Trophoblast cell (in vitro differentiated cells and primary cell): ENCODE measurements at regions not wholly inside any gene's neighbourhood (a gene's known extent, or its start where the extent isn't known, plus 50 kb on each side); places are given as distances from the start of the nearest gene placed in this dataset.
"Not testable (repeated sequence)": the region's sequence is repeated elsewhere in the genome, so short reads cannot be mapped to it uniquely, and the experiment has no call there.

Experiments
- DNase-seq, 2 donors: peaks; one replicate each; pipeline ENCODE4 v3.0.0-alpha.2; 2016
- H2AFZ ChIP-seq: 2 replicates; pipeline ENCODE4 v1.6.1; 2013; ENCODE audit warnings: low read length, moderate library complexity, mild to moderate bottlenecking; ENCODE audit not compliant: insufficient read depth, poor library complexity
- H2AK5ac ChIP-seq: 2 replicates; pipeline ENCODE4 v1.6.1; 2013; ENCODE audit warnings: mild to moderate bottlenecking, low read length
- H2BK120ac ChIP-seq: 2 replicates; pipeline ENCODE4 v1.6.1; 2013; ENCODE audit warnings: low read length, mild to moderate bottlenecking, moderate library complexity; ENCODE audit not compliant: insufficient read depth, poor library complexity
- H2BK12ac ChIP-seq: 2 replicates; pipeline ENCODE4 v1.6.1; 2013; ENCODE audit warnings: mild to moderate bottlenecking, low read length, moderate library complexity
- H2BK5ac ChIP-seq: 2 replicates; pipeline ENCODE4 v1.6.1; 2013; ENCODE audit warnings: low read length, low read depth, moderate library complexity, mild to moderate bottlenecking; ENCODE audit not compliant: poor library complexity
- H3K14ac ChIP-seq: 2 replicates; pipeline ENCODE4 v1.6.1; 2013; ENCODE audit warnings: mild to moderate bottlenecking, low read length
- H3K18ac ChIP-seq: 2 replicates; pipeline ENCODE4 v1.6.1; 2013; ENCODE audit warnings: mild to moderate bottlenecking, low read length
- H3K23ac ChIP-seq: 2 replicates; pipeline ENCODE4 v1.6.1; 2013; ENCODE audit warnings: low read length
- H3K27ac ChIP-seq: 2 replicates; pipeline ENCODE4 v1.5.1; 2013; ENCODE audit warnings: low read depth, mild to moderate bottlenecking, inconsistent platforms, low read length, moderate library complexity
- H3K27me3 ChIP-seq: 2 replicates; pipeline ENCODE4 v1.6.1; 2013; ENCODE audit warnings: inconsistent platforms, mild to moderate bottlenecking, low read length, moderate library complexity; ENCODE audit not compliant: insufficient read depth
- H3K36me3 ChIP-seq, 2 experiments: 1 replicate in 1 of 2; 2 replicates in 1 of 2; pipeline ENCODE4 v1.6.1; 2013; ENCODE audit warnings: low read length in 2 of 2, mild to moderate bottlenecking in 2 of 2, moderate library complexity in 1 of 2; ENCODE audit not compliant: insufficient read depth in 2 of 2, control insufficient read depth in 1 of 2
- H3K4ac ChIP-seq: 2 replicates; pipeline ENCODE4 v1.6.1; 2013; ENCODE audit warnings: low read depth, mild to moderate bottlenecking, low read length, moderate library complexity
- H3K4me1 ChIP-seq, 2 experiments: 1 replicate in 1 of 2; 2 replicates in 1 of 2; pipeline ENCODE4 v1.6.1; 2013; ENCODE audit warnings: low read length in 2 of 2, mild to moderate bottlenecking in 2 of 2, moderate library complexity in 1 of 2; ENCODE audit not compliant: insufficient read depth in 2 of 2, control insufficient read depth in 1 of 2
- H3K4me2 ChIP-seq: 2 replicates; pipeline ENCODE4 v1.6.1; 2013; ENCODE audit warnings: inconsistent platforms, mild to moderate bottlenecking, low read length, moderate library complexity
- H3K4me3 ChIP-seq: 2 replicates; pipeline ENCODE4 v1.5.1; 2013; ENCODE audit warnings: mild to moderate bottlenecking, low read depth, low read length, inconsistent platforms
- H3K79me1 ChIP-seq: one replicate; pipeline ENCODE4 v1.6.1; 2013; ENCODE audit warnings: low read length
- H3K79me2 ChIP-seq: 2 replicates; pipeline ENCODE4 v1.6.1; 2013; ENCODE audit warnings: low read length, mild to moderate bottlenecking; ENCODE audit not compliant: control insufficient read depth, insufficient read depth, poor library complexity
- H3K9ac ChIP-seq: 2 replicates; pipeline ENCODE4 v1.6.1; 2013; ENCODE audit warnings: mild to moderate bottlenecking, low read length
- H3K9me3 ChIP-seq: 2 replicates; pipeline ENCODE4 v1.6.1; 2013; ENCODE audit warnings: low read depth, mild to moderate bottlenecking, control low read depth, inconsistent platforms, low read length; ENCODE audit not compliant: insufficient read depth
- H4K12ac ChIP-seq: 2 replicates; pipeline ENCODE4 v1.6.1; 2013; ENCODE audit warnings: low read depth, mild to moderate bottlenecking, low read length, moderate library complexity
- H4K8ac ChIP-seq: 2 replicates; pipeline ENCODE4 v1.6.1; 2013; ENCODE audit warnings: low read depth, mild to moderate bottlenecking, low read length, moderate library complexity
- H4K91ac ChIP-seq: one replicate; pipeline ENCODE4 v1.6.1; 2013; ENCODE audit warnings: low read depth, mild to moderate bottlenecking, low read length, moderate library complexity
- WGBS: extraction: QIAGEN DNeasy Blood & Tissue Kit; methylation state at CpG from one replicate; pipeline ENCODE4 v1.1.7; 2013; ENCODE audit warnings: missing lambda C conversion rate; ENCODE audit not compliant: insufficient read length, insufficient coverage; ENCODE audit errors: extremely low coverage; 5-methylcytosine and 5-hydroxymethylcytosine counted together

GRCh38 chr21:10125616-10126015, 395.8 kb upstream of the TPTE start:
- H3K4me1 ChIP-seq, H3K27ac ChIP-seq, H3K4ac ChIP-seq, H3K9ac ChIP-seq, H2BK5ac ChIP-seq, H3K23ac ChIP-seq, H3K14ac ChIP-seq, H3K36me3 ChIP-seq, H3K79me2 ChIP-seq, DNase-seq, H3K4me3 ChIP-seq, H2BK120ac ChIP-seq, H2AK5ac ChIP-seq, H4K91ac ChIP-seq, H4K8ac ChIP-seq, H4K12ac ChIP-seq, H3K18ac ChIP-seq, H3K79me1 ChIP-seq, H2BK12ac ChIP-seq, H3K9me3 ChIP-seq, H3K4me2 ChIP-seq, H2AFZ ChIP-seq, H3K27me3 ChIP-seq: not testable (repeated sequence)
- WGBS, result no CpG with 5 or more reads among the region's 17 CpGs

DNA sequence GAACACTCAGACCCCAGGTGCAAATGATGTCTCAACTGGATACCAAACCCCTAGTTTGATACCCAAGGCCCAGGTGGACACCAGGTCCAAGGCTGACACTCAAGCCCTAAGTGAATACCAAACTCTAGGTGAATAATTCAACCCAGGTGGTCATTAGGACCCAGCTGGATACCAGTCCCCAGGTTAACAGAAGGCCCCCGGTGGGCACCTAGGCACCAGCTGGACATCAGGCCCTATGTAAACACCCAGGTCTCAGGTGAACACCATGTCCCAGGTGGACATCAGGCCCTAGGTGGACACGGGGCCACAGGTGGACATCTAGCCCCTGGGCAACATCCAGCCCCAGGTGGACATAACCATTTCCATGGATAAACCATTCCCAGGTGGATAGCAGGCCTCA, 387.3 kb upstream of the TPTE start:
- not testable (repeated sequence) for H3K9ac ChIP-seq, H3K4me3 ChIP-seq, H3K18ac ChIP-seq, H3K4me2 ChIP-seq, H3K14ac ChIP-seq, H4K8ac ChIP-seq, H3K79me1 ChIP-seq, DNase-seq, H2AK5ac ChIP-seq, H2BK5ac ChIP-seq, H3K4me1 ChIP-seq, H3K27me3 ChIP-seq, H2AFZ ChIP-seq, H2BK120ac ChIP-seq, H2BK12ac ChIP-seq, H3K79me2 ChIP-seq, H3K4ac ChIP-seq, H4K91ac ChIP-seq, H3K36me3 ChIP-seq, H3K27ac ChIP-seq, H3K23ac ChIP-seq, H4K12ac ChIP-seq, H3K9me3 ChIP-seq
- no CpG with 5 or more reads among the region's 2 CpGs for WGBS

DNA sequence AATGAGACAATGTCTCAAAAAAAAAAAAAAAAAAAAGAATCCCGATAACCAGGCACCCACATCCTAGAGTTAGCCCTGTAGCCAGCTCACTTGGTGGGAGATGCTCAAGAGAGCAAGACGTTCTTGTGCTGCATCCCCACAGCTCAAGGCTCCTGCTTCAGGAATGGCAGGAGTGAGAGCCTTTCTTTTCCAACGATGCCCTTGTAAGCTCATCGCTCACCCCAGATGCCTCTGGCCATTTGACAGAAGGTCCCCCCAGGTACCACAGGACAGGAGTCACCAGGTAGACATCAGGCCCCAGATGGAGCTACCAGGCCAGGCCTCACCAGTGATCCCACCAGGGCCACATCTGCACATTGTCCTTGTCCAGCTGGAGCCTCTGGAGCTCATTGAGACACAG, 385.5 kb upstream of the TPTE start:
- not testable (repeated sequence) for H3K9ac ChIP-seq, H2BK12ac ChIP-seq, H3K4me1 ChIP-seq, H3K4me3 ChIP-seq, H2AK5ac ChIP-seq, H2BK5ac ChIP-seq, H3K27me3 ChIP-seq, H3K36me3 ChIP-seq, H3K4me2 ChIP-seq, H3K23ac ChIP-seq, H4K91ac ChIP-seq, H3K27ac ChIP-seq, H2AFZ ChIP-seq, H3K9me3 ChIP-seq, H4K8ac ChIP-seq, H3K79me1 ChIP-seq, H3K14ac ChIP-seq, H4K12ac ChIP-seq, H3K79me2 ChIP-seq, H3K18ac ChIP-seq, DNase-seq, H3K4ac ChIP-seq, H2BK120ac ChIP-seq
- WGBS, result no CpG with 5 or more reads among the region's 4 CpGs

DNA sequence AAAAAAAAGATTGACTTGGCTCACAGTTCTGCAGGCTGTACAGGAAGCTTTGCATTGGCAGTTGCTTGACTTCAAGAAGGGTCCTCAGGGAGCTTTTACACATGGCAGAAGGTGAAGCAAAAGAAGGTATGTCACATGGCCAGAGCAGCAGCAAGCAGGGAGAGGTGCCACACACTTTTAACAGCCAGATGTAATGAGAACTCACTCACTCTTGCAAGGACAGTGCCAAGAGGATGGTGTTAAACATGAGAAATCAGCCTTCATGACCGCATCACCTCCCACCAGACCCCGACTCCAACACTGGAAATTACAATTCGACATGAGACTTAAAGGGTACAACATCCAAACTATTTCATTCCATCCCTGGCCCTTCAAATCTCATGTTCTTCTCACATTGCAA, 367.2 kb upstream of the TPTE start:
- H2BK5ac ChIP-seq, H2AFZ ChIP-seq: not testable (repeated sequence)
- no CpG with 5 or more reads among the region's 3 CpGs for WGBS

More for the DNA sequence above, 367.2 kb upstream of the TPTE start:
- not testable (repeated sequence) for H3K9me3 ChIP-seq, H3K4ac ChIP-seq, H3K27ac ChIP-seq, H3K27me3 ChIP-seq, H3K36me3 ChIP-seq, H3K79me1 ChIP-seq, H3K14ac ChIP-seq, H3K9ac ChIP-seq, H4K91ac ChIP-seq, H4K12ac ChIP-seq, H3K23ac ChIP-seq, H2AK5ac ChIP-seq, H3K4me3 ChIP-seq, H3K18ac ChIP-seq, H2BK120ac ChIP-seq, H3K4me2 ChIP-seq, H2BK12ac ChIP-seq, DNase-seq, H3K79me2 ChIP-seq, H4K8ac ChIP-seq, H3K4me1 ChIP-seq
